ENCODE measurements at regions not wholly inside any gene's neighbourhood (a gene's known extent, or its start where the extent isn't known, plus 50 kb on each side); places are given as distances from the start of the nearest gene placed in this dataset.
"Not testable (repeated sequence)": the region's sequence is repeated elsewhere in the genome, so short reads cannot be mapped to it uniquely, and the experiment has no call there.

GRCh38 chr10:46717264-46717663 lies 138.3 kb downstream of the SYT15 start:
- H3K4me1 ChIP-seq; H3K27ac ChIP-seq; H3K9me3 ChIP-seq (ENCODE audit: control insufficient read depth, low read length); H3K36me3 ChIP-seq (ENCODE audit: control insufficient read depth, insufficient read depth, low read length); H3K27me3 ChIP-seq (ENCODE audit: control insufficient read depth, insufficient read depth, low read length); H3K4me3 ChIP-seq (ENCODE audit: low read depth, low read length); H2AFZ ChIP-seq; H3K79me2 ChIP-seq; H3K4me2 ChIP-seq (ENCODE audit: low read length); H3K9ac ChIP-seq: not testable (repeated sequence)

- H3K27me3 ChIP-seq (ENCODE audit: control insufficient read depth, insufficient read depth, low read length); H3K79me2 ChIP-seq; H3K4me3 ChIP-seq (ENCODE audit: low read depth, low read length); H3K27ac ChIP-seq; H3K36me3 ChIP-seq (ENCODE audit: control insufficient read depth, insufficient read depth, low read length); H3K4me2 ChIP-seq (ENCODE audit: low read length); H3K9me3 ChIP-seq (ENCODE audit: control insufficient read depth, low read length); H3K9ac ChIP-seq; H3K4me1 ChIP-seq; H2AFZ ChIP-seq: not testable (repeated sequence)
Observed at GRCh38 chr10:46718014-46718413, 139.1 kb downstream of the SYT15 start.

GRCh38 chr10:46720386-46720785 lies 141.5 kb downstream of the SYT15 start:
- H3K9ac ChIP-seq, result not testable (repeated sequence)

GRCh38 chr10:46720811-46721518 lies 142.0 kb downstream of the SYT15 start:
- not testable (repeated sequence) for H3K27me3 ChIP-seq (ENCODE audit: control insufficient read depth, insufficient read depth, low read length); H3K4me2 ChIP-seq (ENCODE audit: low read length); H3K36me3 ChIP-seq (ENCODE audit: control insufficient read depth, insufficient read depth, low read length); H3K4me1 ChIP-seq; H3K9me3 ChIP-seq (ENCODE audit: control insufficient read depth, low read length); H3K27ac ChIP-seq; H3K9ac ChIP-seq; H2AFZ ChIP-seq; H3K4me3 ChIP-seq (ENCODE audit: low read depth, low read length); H3K79me2 ChIP-seq

More at GRCh38 chr10:46720386-46720785, 141.5 kb downstream of the SYT15 start:
- not testable (repeated sequence) for H3K4me1 ChIP-seq; H3K4me3 ChIP-seq (ENCODE audit: low read depth, low read length); H3K27ac ChIP-seq; H3K27me3 ChIP-seq (ENCODE audit: control insufficient read depth, insufficient read depth, low read length); H2AFZ ChIP-seq; H3K79me2 ChIP-seq; H3K9me3 ChIP-seq (ENCODE audit: control insufficient read depth, low read length); H3K36me3 ChIP-seq (ENCODE audit: control insufficient read depth, insufficient read depth, low read length); H3K4me2 ChIP-seq (ENCODE audit: low read length)

GRCh38 chr10:46724258-46724657 lies 145.3 kb downstream of the SYT15 start:
- not testable (repeated sequence) for H3K4me1 ChIP-seq; H3K36me3 ChIP-seq (ENCODE audit: control insufficient read depth, insufficient read depth, low read length); H3K27ac ChIP-seq; H3K27me3 ChIP-seq (ENCODE audit: control insufficient read depth, insufficient read depth, low read length); H3K4me3 ChIP-seq (ENCODE audit: low read depth, low read length); H3K79me2 ChIP-seq; H3K9me3 ChIP-seq (ENCODE audit: control insufficient read depth, low read length); H3K9ac ChIP-seq; H2AFZ ChIP-seq; H3K4me2 ChIP-seq (ENCODE audit: low read length)

- H3K27ac ChIP-seq; H3K4me2 ChIP-seq (ENCODE audit: low read length); H3K4me3 ChIP-seq (ENCODE audit: low read depth, low read length); H3K9ac ChIP-seq; H3K4me1 ChIP-seq; H2AFZ ChIP-seq; H3K36me3 ChIP-seq (ENCODE audit: control insufficient read depth, insufficient read depth, low read length); H3K79me2 ChIP-seq; H3K27me3 ChIP-seq (ENCODE audit: control insufficient read depth, insufficient read depth, low read length); H3K9me3 ChIP-seq (ENCODE audit: control insufficient read depth, low read length): not testable (repeated sequence)
Observed at GRCh38 chr10:46728359-46728758, 149.4 kb downstream of the SYT15 start.

- H3K9ac ChIP-seq; H3K79me2 ChIP-seq; H3K9me3 ChIP-seq (ENCODE audit: control insufficient read depth, low read length); H3K4me1 ChIP-seq; H3K27me3 ChIP-seq (ENCODE audit: control insufficient read depth, insufficient read depth, low read length); H3K4me3 ChIP-seq (ENCODE audit: low read depth, low read length); H3K36me3 ChIP-seq (ENCODE audit: control insufficient read depth, insufficient read depth, low read length); H3K27ac ChIP-seq; H3K4me2 ChIP-seq (ENCODE audit: low read length); H2AFZ ChIP-seq: not testable (repeated sequence)
Observed at GRCh38 chr10:46730729-46731128, 151.8 kb downstream of the SYT15 start.

GRCh38 chr10:46733635-46734261 lies 154.8 kb downstream of the SYT15 start:
- H3K4me3 ChIP-seq (ENCODE audit: low read depth, low read length); H3K9ac ChIP-seq; H3K27me3 ChIP-seq (ENCODE audit: control insufficient read depth, insufficient read depth, low read length); H3K79me2 ChIP-seq; H3K36me3 ChIP-seq (ENCODE audit: control insufficient read depth, insufficient read depth, low read length); H2AFZ ChIP-seq; H3K4me1 ChIP-seq; H3K27ac ChIP-seq; H3K9me3 ChIP-seq (ENCODE audit: control insufficient read depth, low read length); H3K4me2 ChIP-seq (ENCODE audit: low read length): not testable (repeated sequence)

GRCh38 chr10:46734262-46734642 lies 155.3 kb downstream of the SYT15 start:
- H3K79me2 ChIP-seq; H3K27me3 ChIP-seq (ENCODE audit: control insufficient read depth, insufficient read depth, low read length): not testable (repeated sequence)

GRCh38 chr10:46739919-46740318 lies 161.0 kb downstream of the SYT15 start:
- H3K9me3 ChIP-seq (ENCODE audit: control insufficient read depth, low read length); H3K27me3 ChIP-seq (ENCODE audit: control insufficient read depth, insufficient read depth, low read length); H3K4me2 ChIP-seq (ENCODE audit: low read length); H3K9ac ChIP-seq; H3K27ac ChIP-seq; H3K79me2 ChIP-seq; H3K4me3 ChIP-seq (ENCODE audit: low read depth, low read length); H2AFZ ChIP-seq; H3K4me1 ChIP-seq; H3K36me3 ChIP-seq (ENCODE audit: control insufficient read depth, insufficient read depth, low read length): not testable (repeated sequence)

More at GRCh38 chr10:46734262-46734642, 155.3 kb downstream of the SYT15 start:
- not testable (repeated sequence) for H3K4me2 ChIP-seq (ENCODE audit: low read length); H3K36me3 ChIP-seq (ENCODE audit: control insufficient read depth, insufficient read depth, low read length); H3K4me1 ChIP-seq; H2AFZ ChIP-seq; H3K9me3 ChIP-seq (ENCODE audit: control insufficient read depth, low read length); H3K9ac ChIP-seq; H3K27ac ChIP-seq; H3K4me3 ChIP-seq (ENCODE audit: low read depth, low read length)

GRCh38 chr10:46740368-46740767 lies 161.4 kb downstream of the SYT15 start:
- not testable (repeated sequence) for H3K79me2 ChIP-seq; H3K9me3 ChIP-seq (ENCODE audit: control insufficient read depth, low read length); H3K4me1 ChIP-seq; H3K9ac ChIP-seq; H3K36me3 ChIP-seq (ENCODE audit: control insufficient read depth, insufficient read depth, low read length); H3K27ac ChIP-seq; H3K4me3 ChIP-seq (ENCODE audit: low read depth, low read length); H3K27me3 ChIP-seq (ENCODE audit: control insufficient read depth, insufficient read depth, low read length); H3K4me2 ChIP-seq (ENCODE audit: low read length); H2AFZ ChIP-seq
